Body of pancreas (tissue), 4 donors: ENCODE measurements at regions not wholly inside any gene's neighbourhood (a gene's known extent, or its start where the extent isn't known, plus 50 kb on each side); places are given as distances from the start of the nearest gene placed in this dataset.

Source experiments
- POLR2A ChIP-seq, 3 donors: fragments of 450-650 bp; IDR thresholded peaks; one replicate each; pipeline ENCODE4 v1.6.1; 2016; ENCODE audit warnings: antibody characterized with exemption in 3 of 3, mild to moderate bottlenecking in 2 of 3
- TF ChIP-seq, protein P1 (sequence below), 7 experiments: fragments of 450-650 bp in 4 of 7; fragments of 200-600 bp in 3 of 7; sonication (generic) in 3 of 7; IDR thresholded peaks; one replicate each; pipeline ENCODE4 v1.5.1; 2016 to 2019; ENCODE audit warnings: antibody characterized with exemption in 7 of 7

DNA sequence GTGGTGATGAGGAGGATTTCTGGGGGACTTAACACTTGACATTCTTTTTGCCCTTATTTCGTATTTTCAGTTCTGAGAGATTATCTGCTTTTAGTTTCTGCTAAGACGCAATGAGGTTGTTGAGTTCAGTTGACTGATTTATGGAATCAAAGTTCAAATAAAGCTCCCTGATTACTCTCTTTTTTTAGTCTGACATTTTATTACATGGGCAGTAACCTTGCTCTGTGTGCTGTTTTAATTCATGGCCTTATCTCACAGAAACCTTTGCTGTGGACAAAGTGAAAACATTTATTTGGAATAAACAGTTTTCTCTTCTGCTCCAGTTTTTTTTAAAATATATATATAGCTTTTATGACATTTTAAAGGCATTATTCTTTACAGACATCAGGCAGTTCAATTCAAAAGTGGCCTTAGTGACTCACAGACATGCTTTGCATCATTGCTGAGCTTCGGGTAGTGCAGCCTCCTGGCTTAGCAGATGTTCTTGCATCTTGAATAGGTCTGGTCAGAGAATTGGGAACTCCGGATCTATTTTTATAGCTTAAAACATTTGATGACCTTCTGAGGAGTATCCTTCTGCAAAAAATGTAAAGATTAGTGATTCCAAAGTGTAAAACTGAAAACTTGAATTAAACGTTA, 162.9 kb downstream of the FAM170A start:
- TF ChIP-seq, protein P1, sequence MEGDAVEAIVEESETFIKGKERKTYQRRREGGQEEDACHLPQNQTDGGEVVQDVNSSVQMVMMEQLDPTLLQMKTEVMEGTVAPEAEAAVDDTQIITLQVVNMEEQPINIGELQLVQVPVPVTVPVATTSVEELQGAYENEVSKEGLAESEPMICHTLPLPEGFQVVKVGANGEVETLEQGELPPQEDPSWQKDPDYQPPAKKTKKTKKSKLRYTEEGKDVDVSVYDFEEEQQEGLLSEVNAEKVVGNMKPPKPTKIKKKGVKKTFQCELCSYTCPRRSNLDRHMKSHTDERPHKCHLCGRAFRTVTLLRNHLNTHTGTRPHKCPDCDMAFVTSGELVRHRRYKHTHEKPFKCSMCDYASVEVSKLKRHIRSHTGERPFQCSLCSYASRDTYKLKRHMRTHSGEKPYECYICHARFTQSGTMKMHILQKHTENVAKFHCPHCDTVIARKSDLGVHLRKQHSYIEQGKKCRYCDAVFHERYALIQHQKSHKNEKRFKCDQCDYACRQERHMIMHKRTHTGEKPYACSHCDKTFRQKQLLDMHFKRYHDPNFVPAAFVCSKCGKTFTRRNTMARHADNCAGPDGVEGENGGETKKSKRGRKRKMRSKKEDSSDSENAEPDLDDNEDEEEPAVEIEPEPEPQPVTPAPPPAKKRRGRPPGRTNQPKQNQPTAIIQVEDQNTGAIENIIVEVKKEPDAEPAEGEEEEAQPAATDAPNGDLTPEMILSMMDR (IDR thresholded peaks at IDR 0.05): no peak
- no peak for TF ChIP-seq POLR2A (IDR thresholded peaks at IDR 0.05)
